Thyroid gland (tissue), 4 donors: ENCODE measurements at regions not wholly inside any gene's neighbourhood (a gene's known extent, or its start where the extent isn't known, plus 50 kb on each side); places are given as distances from the start of the nearest gene placed in this dataset.
A peak's percentile ranks its signal among the peaks of the same experiment; 100 is the strongest.

Source experiments
- DNase-seq, 2 donors: peaks; one replicate each; pipeline ENCODE4 v3.0.0-alpha.2; 2019
- H3K27ac ChIP-seq, 3 donors: fragments of 200-600 bp; sonication (generic); 1 replicate in 2 of 3; 2 replicates in 1 of 3; pipeline ENCODE4 v1.5.1; 2016 to 2019; ENCODE audit warnings: mild to moderate bottlenecking in 1 of 3, moderate library complexity in 1 of 3
- H3K27me3 ChIP-seq: fragments of 200-600 bp; sonication (generic); one replicate; pipeline ENCODE4 v1.5.1; 2019
- H3K36me3 ChIP-seq, 2 donors: fragments of 200-600 bp; sonication (generic); one replicate each; pipeline ENCODE4 v1.5.1; 2016 to 2019
- H3K4me1 ChIP-seq, 2 donors: fragments of 200-600 bp; sonication (generic); one replicate each; pipeline ENCODE4 v1.5.1; 2017 to 2019
- H3K4me3 ChIP-seq, 3 donors: fragments of 200-600 bp; sonication (generic); replicated peaks in 1 of 3; 1 replicate in 2 of 3; 2 replicates in 1 of 3; pipeline ENCODE4 v1.5.1; 2016; ENCODE audit warnings: mild to moderate bottlenecking in 1 of 3
- H3K9me3 ChIP-seq: fragments of 200-600 bp; sonication (generic); one replicate; pipeline ENCODE4 v1.5.1; 2017
- POLR2A ChIP-seq, 2 donors: fragments of 450-650 bp; IDR thresholded peaks; one replicate each; pipeline ENCODE4 v1.6.1; 2017; ENCODE audit warnings: antibody characterized with exemption in 2 of 2, mild to moderate bottlenecking in 2 of 2, moderate library complexity in 1 of 2
- WGBS, 2 donors: methylation state at CpG; one replicate each; pipeline ENCODE4 v1.1.5; 2017; 5-methylcytosine and 5-hydroxymethylcytosine counted together
- intact Hi-C: fragments of 100-400 bp; cut with DNase I; formaldehyde crosslinking; loops from one replicate; pipeline ENCODE4 v1.15.1; 2023
- TF ChIP-seq, protein P1 (sequence below), 6 experiments: fragments of 200-600 bp in 3 of 6; fragments of 450-650 bp in 3 of 6; sonication (generic) in 3 of 6; IDR thresholded peaks; one replicate each; pipeline ENCODE4 v1.5.1; 2016 to 2019; ENCODE audit warnings: antibody characterized with exemption in 6 of 6, mild to moderate bottlenecking in 2 of 6, inconsistent platforms in 1 of 6, moderate library complexity in 1 of 6

DNA sequence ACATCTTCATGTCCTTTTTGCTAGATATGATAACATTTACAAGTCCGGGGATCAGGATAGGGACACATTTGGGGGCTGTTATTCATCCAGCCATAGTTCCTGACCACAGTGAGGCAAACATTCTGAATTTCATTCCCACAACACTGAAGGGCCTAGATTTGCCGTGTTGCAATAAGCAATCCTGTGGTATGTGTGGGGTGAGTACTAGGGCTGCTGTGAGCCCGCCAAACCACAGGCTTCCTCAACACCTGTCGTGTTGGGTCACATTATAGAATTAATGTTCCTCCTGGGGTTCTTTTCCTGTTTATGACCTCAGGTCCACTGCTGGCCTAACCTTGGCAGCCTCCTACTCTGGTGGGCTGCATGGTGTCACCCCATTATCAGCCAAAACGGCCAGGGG, 119.2 kb downstream of the TBC1D30 start:
- intact Hi-C loops: no loop called here
- WGBS, 2 donors: 79 to 84% methylated on average over 5 of the region's 5 CpGs

DNA sequence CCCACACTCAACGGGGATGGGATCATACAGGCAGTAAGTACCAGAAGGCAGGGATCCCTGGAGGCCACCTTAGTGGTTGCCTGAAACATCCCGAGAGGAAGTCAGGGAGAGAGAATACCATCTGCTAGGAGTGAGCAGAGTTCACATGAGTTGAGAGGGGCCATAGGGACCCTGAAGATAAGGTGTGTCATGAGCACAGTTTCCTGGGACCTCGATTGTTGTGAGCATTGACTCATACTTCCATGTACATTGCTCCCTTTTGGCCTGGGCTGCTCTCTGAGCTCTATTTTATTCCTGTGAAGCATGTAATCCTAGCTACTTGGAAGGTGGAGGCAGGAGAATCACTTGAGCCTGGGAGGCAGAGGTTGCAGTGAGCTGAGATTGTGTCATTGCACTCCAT, 120.5 kb downstream of the TBC1D30 start:
- no peak overlapping the region for H3K4me3 ChIP-seq
- no peaks in the 10 kb centered on the region for H3K9me3 ChIP-seq
- no peak for DNase-seq
- WGBS, 2 donors: 85 to 86% methylated on average over 3 of the region's 3 CpGs
- H3K36me3 ChIP-seq: no peaks in the 10 kb centered on the region
- intact Hi-C loops: no loop called here
- no peaks in the 10 kb centered on the region for H3K27me3 ChIP-seq
- no peak overlapping the region for H3K27ac ChIP-seq
- TF ChIP-seq, protein P1, sequence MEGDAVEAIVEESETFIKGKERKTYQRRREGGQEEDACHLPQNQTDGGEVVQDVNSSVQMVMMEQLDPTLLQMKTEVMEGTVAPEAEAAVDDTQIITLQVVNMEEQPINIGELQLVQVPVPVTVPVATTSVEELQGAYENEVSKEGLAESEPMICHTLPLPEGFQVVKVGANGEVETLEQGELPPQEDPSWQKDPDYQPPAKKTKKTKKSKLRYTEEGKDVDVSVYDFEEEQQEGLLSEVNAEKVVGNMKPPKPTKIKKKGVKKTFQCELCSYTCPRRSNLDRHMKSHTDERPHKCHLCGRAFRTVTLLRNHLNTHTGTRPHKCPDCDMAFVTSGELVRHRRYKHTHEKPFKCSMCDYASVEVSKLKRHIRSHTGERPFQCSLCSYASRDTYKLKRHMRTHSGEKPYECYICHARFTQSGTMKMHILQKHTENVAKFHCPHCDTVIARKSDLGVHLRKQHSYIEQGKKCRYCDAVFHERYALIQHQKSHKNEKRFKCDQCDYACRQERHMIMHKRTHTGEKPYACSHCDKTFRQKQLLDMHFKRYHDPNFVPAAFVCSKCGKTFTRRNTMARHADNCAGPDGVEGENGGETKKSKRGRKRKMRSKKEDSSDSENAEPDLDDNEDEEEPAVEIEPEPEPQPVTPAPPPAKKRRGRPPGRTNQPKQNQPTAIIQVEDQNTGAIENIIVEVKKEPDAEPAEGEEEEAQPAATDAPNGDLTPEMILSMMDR (IDR thresholded peaks at IDR 0.05): no peak
- TF ChIP-seq POLR2A (IDR thresholded peaks at IDR 0.05): no peak
- peaks cover 0 to 9% of the 10 kb centered on the region in 2 donors for H3K4me1 ChIP-seq

More for the DNA sequence above, 119.2 kb downstream of the TBC1D30 start:
- Histone ChIP-seq H3K36me3 (no peaks in the 10 kb centered on the region), H3K27me3 (no peaks in the 10 kb centered on the region), H3K4me3 (no peak overlapping the region), H3K9me3 (no peaks in the 10 kb centered on the region), H3K4me1 (peaks cover 0 to 9% of the 10 kb centered on the region in 2 donors), H3K27ac (no peak overlapping the region)
- DNase-seq: no peak
- no peak for TF ChIP-seq POLR2A (IDR thresholded peaks at IDR 0.05)
- TF ChIP-seq, protein P1 (IDR thresholded peaks at IDR 0.05): no peak

DNA sequence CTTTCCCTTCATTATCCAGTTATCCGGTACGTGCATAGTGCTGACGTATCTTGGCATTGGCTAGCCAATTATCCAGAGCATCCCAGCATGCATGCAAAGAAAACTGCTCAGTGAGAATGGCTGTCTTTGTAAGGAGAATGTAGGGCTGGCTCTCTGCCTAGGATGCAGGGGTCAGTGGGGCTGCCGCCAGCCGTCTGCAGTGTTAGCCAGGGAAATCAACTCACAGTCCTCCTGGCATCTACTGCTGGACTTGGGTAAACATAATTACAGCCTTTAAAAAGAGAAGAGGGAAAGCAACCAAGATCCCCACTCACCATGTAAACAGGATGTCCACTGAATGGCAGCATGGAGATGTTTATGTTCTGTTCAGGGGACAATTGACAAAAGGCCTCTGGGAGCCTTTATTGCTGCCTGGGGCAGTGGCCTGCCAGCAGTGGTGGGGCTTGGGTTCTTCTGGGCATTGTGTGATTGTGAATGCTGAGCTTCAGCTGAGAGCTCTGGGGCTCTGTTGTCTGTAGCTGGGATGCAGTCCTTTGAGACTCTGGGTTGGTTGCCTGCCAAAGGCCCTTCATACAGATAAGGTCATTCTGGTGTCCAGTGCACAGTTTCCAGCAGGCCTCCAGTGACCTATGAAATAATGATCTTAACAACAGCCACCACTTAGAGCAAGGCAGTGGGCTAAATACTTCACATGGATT, 121.8 kb downstream of the TBC1D30 start:
- intact Hi-C loops: no loop called here
- DNase-seq: peak in 1 of 2 donors; percentile 5
- Histone ChIP-seq H3K9me3 (no peaks in the 10 kb centered on the region), H3K27ac (no peak overlapping the region), H3K4me1 (peaks cover 0 to 9% of the 10 kb centered on the region in 2 donors), H3K36me3 (no peaks in the 10 kb centered on the region), H3K27me3 (no peaks in the 10 kb centered on the region), H3K4me3 (no peak overlapping the region)
- WGBS, 2 donors: 49% methylated on average over 5 of the region's 5 CpGs
- TF ChIP-seq, protein P1 (IDR thresholded peaks at IDR 0.05): no peak
- no peak for TF ChIP-seq POLR2A (IDR thresholded peaks at IDR 0.05)

DNA sequence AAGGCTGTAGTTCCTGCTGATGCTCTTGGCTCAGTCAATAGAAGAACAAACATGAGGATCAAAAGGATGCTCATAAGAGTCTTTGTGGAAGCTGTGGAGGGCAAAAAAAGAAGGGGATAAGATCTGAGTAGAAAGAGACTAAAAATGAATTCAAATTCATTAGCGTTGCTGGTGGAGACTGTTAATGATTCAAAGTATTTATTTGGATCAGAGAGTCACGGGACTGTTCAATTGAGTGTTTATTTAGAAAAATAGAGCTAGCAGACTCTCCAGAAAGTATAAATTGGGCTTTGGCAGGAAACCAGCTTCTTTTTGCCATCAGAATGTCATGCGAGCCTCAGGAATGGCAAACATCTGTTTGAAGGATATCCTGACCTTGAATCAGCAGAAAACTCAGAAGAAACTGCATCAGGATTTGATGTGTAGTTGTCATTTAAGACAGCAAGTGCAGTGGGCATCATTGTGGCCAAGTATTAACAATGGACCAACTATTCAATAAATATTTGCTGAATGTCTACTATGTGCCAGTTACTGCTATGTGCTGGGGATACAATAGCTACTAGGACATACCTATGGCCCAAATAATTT, 126.4 kb downstream of the TBC1D30 start:
- intact Hi-C loops: no loop called here
- TF ChIP-seq, protein P1 (IDR thresholded peaks at IDR 0.05): no peak
- H3K4me3 ChIP-seq: no peak overlapping the region

DNA sequence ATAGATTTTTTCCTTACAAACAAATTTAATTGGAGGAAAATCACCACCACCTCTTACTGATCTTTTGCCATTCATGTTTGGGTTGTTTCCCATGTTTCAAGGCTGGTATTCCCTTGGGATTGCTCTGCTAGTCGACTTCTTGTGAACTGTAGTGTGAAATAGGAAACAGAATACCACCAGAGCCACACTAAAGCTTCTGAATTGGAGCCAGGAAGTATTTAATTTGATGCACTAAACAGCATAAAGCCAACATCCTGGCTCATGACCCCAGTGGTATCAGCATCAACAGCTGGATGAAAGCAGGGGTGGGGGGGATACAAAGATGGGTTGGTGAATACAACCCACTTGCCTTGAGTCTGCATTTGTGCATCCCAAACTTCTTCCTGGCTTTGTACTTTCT, 127.5 kb downstream of the TBC1D30 start:
- no peaks in the 10 kb centered on the region for H3K9me3 ChIP-seq
- no peak overlapping the region for H3K27ac ChIP-seq
- no peaks in the 10 kb centered on the region for H3K4me1 ChIP-seq
- H3K4me3 ChIP-seq: no peak overlapping the region
- 31 to 32% methylated on average over 1 of the region's 1 CpG for WGBS, 2 donors
- H3K36me3 ChIP-seq: no peaks in the 10 kb centered on the region
- TF ChIP-seq, protein P1 (IDR thresholded peaks at IDR 0.05): no peak
- TF ChIP-seq POLR2A (IDR thresholded peaks at IDR 0.05): no peak
- H3K27me3 ChIP-seq: no peaks in the 10 kb centered on the region
- intact Hi-C loops: no loop called here
- no peak for DNase-seq

More for the DNA sequence above, 126.4 kb downstream of the TBC1D30 start:
- WGBS, 2 donors: 26 to 32% methylated on average over 3 of the region's 3 CpGs
- Histone ChIP-seq H3K36me3 (no peaks in the 10 kb centered on the region), H3K27me3 (no peaks in the 10 kb centered on the region), H3K4me1 (peaks cover 0 to 9% of the 10 kb centered on the region in 2 donors), H3K27ac (no peak overlapping the region), H3K9me3 (no peaks in the 10 kb centered on the region)
- DNase-seq: no peak
